HepG2 (cell line): ENCODE measurements at regions not wholly inside any gene's neighbourhood (a gene's known extent, or its start where the extent isn't known, plus 50 kb on each side); places are given as distances from the start of the nearest gene placed in this dataset.

ENCODE experiments used
- ATAC-seq: fragments of 200-7000 bp; cut with Tn5 transposase; 3 replicates; pipeline ENCODE4 v1.9.1; 2020; ENCODE audit warnings: mild to moderate bottlenecking, moderate library complexity
- BruUV-seq: library from RNA; stranded (reverse); fragments of 400-500 nt; replicated peaks from 2 replicates; lab custom pipeline; 2021; lab: Mats Ljungman, UMichigan
- CTCF ChIA-PET: fragments of 300-600 bp; formaldehyde crosslinking; extraction: SDS; loops from one replicate; lab custom pipeline; 2021; ENCODE audit warnings: low total read pairs, inconsistent platforms, low intra/inter-chr PET ratio; lab: Yijun Ruan, JAX
- POLR2A ChIA-PET: fragments of 350-600 bp; sonication (Branson Sonifier 250); formaldehyde crosslinking; loops from one replicate; lab custom pipeline; 2020; ENCODE audit warnings: antibody characterized with exemption, inconsistent platforms; lab: Yijun Ruan, JAX
- DNase-seq: peaks from one replicate; pipeline ENCODE4 v3.0.0-alpha.2; 2015; ENCODE audit warnings: low spot score
- FAIRE-seq: peaks from 3 replicates; lab custom pipeline; 2011; peaks lifted over from hg19 to GRCh38; lab: Jason Lieb, UNC
- H2AFZ ChIP-seq: one replicate; pipeline ENCODE4 v1.6.1; 2011; ENCODE audit warnings: low read length, inconsistent platforms
- H3K27ac ChIP-seq: fragments of 300-600 bp; 3 replicates; pipeline ENCODE4 v1.8.0; 2011; ENCODE audit warnings: mixed run types, mild to moderate bottlenecking, mixed read lengths, low read length, inconsistent platforms; ENCODE audit not compliant: insufficient read depth; ENCODE audit errors: extremely low read length
- H3K27me3 ChIP-seq, 2 experiments: fragments of 200-600 bp in 1 of 2; 2 replicates in 1 of 2; 3 replicates in 1 of 2; pipeline versions ENCODE4 v1.6.0 to v1.8.0; 2011; ENCODE audit warnings: low read length in 2 of 2, mild to moderate bottlenecking in 2 of 2, moderate library complexity in 2 of 2, inconsistent platforms in 1 of 2; ENCODE audit not compliant: insufficient read depth in 2 of 2, control insufficient read depth in 1 of 2
- H3K36me3 ChIP-seq, 2 experiments: fragments of 200-600 bp in 1 of 2; replicated peaks in 1 of 2; 2 replicates in 1 of 2; 3 replicates in 1 of 2; pipeline versions ENCODE4 v1.5.1 to v1.8.0; 2011; ENCODE audit warnings: low read length in 2 of 2, inconsistent platforms in 1 of 2; ENCODE audit not compliant: insufficient read depth in 2 of 2, control insufficient read depth in 1 of 2
- H3K4me1 ChIP-seq: 2 replicates; pipeline ENCODE4 v1.5.1; 2012; ENCODE audit warnings: low read length, inconsistent platforms; ENCODE audit not compliant: insufficient read depth
- H3K4me2 ChIP-seq: 2 replicates; pipeline ENCODE4 v1.6.0; 2011; ENCODE audit warnings: low read depth, low read length, inconsistent platforms
- H3K4me3 ChIP-seq, 3 experiments: fragments of 200-600 bp in 1 of 3; sonication (generic), shearing (Covaris generic) in 1 of 3; replicated peaks in 1 of 3; 2 replicates each; pipeline ENCODE4 v1.5.1; 2011 to 2016; ENCODE audit warnings: low read length in 3 of 3, inconsistent platforms in 2 of 3, low read depth in 2 of 3, mild to moderate bottlenecking in 2 of 3, control low read depth in 1 of 3, mixed read lengths in 1 of 3; ENCODE audit not compliant: insufficient read depth in 1 of 3
- H3K79me2 ChIP-seq: one replicate; pipeline ENCODE4 v1.6.1; 2011; ENCODE audit warnings: low read length, inconsistent platforms; ENCODE audit not compliant: insufficient read depth
- H3K9ac ChIP-seq: 2 replicates; pipeline ENCODE4 v1.6.0; 2011; ENCODE audit warnings: mild to moderate bottlenecking, low read depth, low read length, inconsistent platforms; ENCODE audit not compliant: insufficient read depth
- H3K9me3 ChIP-seq: 2 replicates; pipeline ENCODE4 v1.5.1; 2012; ENCODE audit warnings: mild to moderate bottlenecking, low read length
- H4K20me1 ChIP-seq: 2 replicates; pipeline ENCODE4 v1.6.0; 2011; ENCODE audit warnings: inconsistent platforms, mild to moderate bottlenecking, low read length, moderate library complexity; ENCODE audit not compliant: insufficient read depth
- CREB3 ChIP-seq: sonication (generic); formaldehyde crosslinking; IDR thresholded peaks from 2 replicates; pipeline ENCODE4 v1.5.0; 2020; ENCODE audit warnings: missing genetic modification reagents
- DBP ChIP-seq: sonication (generic); formaldehyde crosslinking; IDR thresholded peaks from 2 replicates; pipeline ENCODE4 v1.4.0; 2020; ENCODE audit warnings: missing genetic modification reagents; ENCODE audit errors: not compliant biosample characterization
- HNRNPL ChIP-seq: fragments of 200-400 bp; formaldehyde crosslinking; IDR thresholded peaks from 2 replicates; pipeline ENCODE4 v1.6.1; 2017; ENCODE audit warnings: mild to moderate bottlenecking, low read depth, low read length
- ISL2 ChIP-seq: sonication (generic); formaldehyde crosslinking; IDR thresholded peaks from 2 replicates; pipeline ENCODE4 v1.5.0; 2020; ENCODE audit warnings: missing genetic modification reagents
- MLLT10 ChIP-seq: sonication (generic); formaldehyde crosslinking; IDR thresholded peaks from 2 replicates; pipeline ENCODE4 v1.4.0; 2020; ENCODE audit warnings: missing genetic modification reagents
- MYC ChIP-seq: sonication (generic); formaldehyde crosslinking; IDR thresholded peaks from 2 replicates; pipeline ENCODE4 v1.9.0; 2021; ENCODE audit warnings: missing genetic modification reagents, borderline replicate concordance
- MYNN ChIP-seq: sonication (generic); formaldehyde crosslinking; IDR thresholded peaks from 2 replicates; pipeline ENCODE4 v1.4.0; 2020; ENCODE audit warnings: mild to moderate bottlenecking, low read depth, missing genetic modification reagents
- PHF20 ChIP-seq: sonication (generic); formaldehyde crosslinking; IDR thresholded peaks from 2 replicates; pipeline ENCODE4 v1.5.0; 2020; ENCODE audit warnings: mild to moderate bottlenecking, missing genetic modification reagents
- RXRA ChIP-seq: sonication (generic); formaldehyde crosslinking; IDR thresholded peaks from 2 replicates; pipeline ENCODE4 v1.5.1; 2020; ENCODE audit warnings: missing genetic modification reagents
- ZBTB26 ChIP-seq: IDR thresholded peaks from 2 replicates; pipeline ENCODE4 v1.6.1; 2016; ENCODE audit warnings: missing compliant biosample characterization, missing genetic modification reagents, borderline replicate concordance
- ZNF224 ChIP-seq: sonication (generic); formaldehyde crosslinking; IDR thresholded peaks from 2 replicates; pipeline ENCODE4 v1.5.0; 2020; ENCODE audit warnings: mild to moderate bottlenecking, missing genetic modification reagents
- ZNF251 ChIP-seq: sonication (generic); formaldehyde crosslinking; IDR thresholded peaks from 2 replicates; pipeline ENCODE4 v1.9.0; 2021; ENCODE audit warnings: mild to moderate bottlenecking, missing genetic modification reagents
- ZNF382 ChIP-seq: sonication (generic); formaldehyde crosslinking; IDR thresholded peaks from 2 replicates; pipeline ENCODE4 v1.5.0; 2020; ENCODE audit warnings: missing genetic modification reagents, mild to moderate bottlenecking, borderline replicate concordance
- ZNF512B ChIP-seq: sonication (generic); formaldehyde crosslinking; IDR thresholded peaks from 2 replicates; pipeline ENCODE4 v1.5.1; 2020; ENCODE audit warnings: missing genetic modification reagents, mild to moderate bottlenecking, borderline replicate concordance
- ZNF530 ChIP-seq: sonication (generic); formaldehyde crosslinking; IDR thresholded peaks from 2 replicates; pipeline ENCODE4 v1.5.0; 2020; ENCODE audit warnings: low read depth, mild to moderate bottlenecking, missing genetic modification reagents
- ZNF782 ChIP-seq: sonication (generic); formaldehyde crosslinking; IDR thresholded peaks from 2 replicates; pipeline ENCODE4 v1.4.0; 2020; ENCODE audit warnings: missing genetic modification reagents, mild to moderate bottlenecking, borderline replicate concordance
- WGBS: methylation state at CpG from one replicate; pipeline ENCODE4 v1.1.6; 2017; ENCODE audit warnings: low lambda C conversion rate; 5-methylcytosine and 5-hydroxymethylcytosine counted together
- in situ Hi-C: cut with HindIII; loops from 2 replicates; pipeline ENCODE4 v1.10.0; 2017; ENCODE audit warnings: low pct_unique_long_range_greater_than_20kb; ENCODE audit not compliant: extremely low pct_ligation_motif_present
- intact Hi-C: fragments of 100-400 bp; cut with micrococcal nuclease; formaldehyde crosslinking; loops from one replicate; pipeline ENCODE4 v1.10.0; 2022; ENCODE audit not compliant: unreplicated experiment

- TF ChIP-seq ZNF512B (CRISPR knock-in tag) (no peak), CREB3 (CRISPR knock-in tag) (no peak), HNRNPL (no peak), PHF20 (no peak), ZNF782 (CRISPR knock-in tag) (no peak), ZNF382 (no peak), RXRA (CRISPR knock-in tag) (no peak)
Observed at GRCh38 chr4:11039634-11040131, 355.1 kb upstream of the CLNK start (continued).

- no peak for FAIRE-seq
- no peak for DNase-seq
- POLR2A ChIA-PET = no interaction called here
- CTCF ChIA-PET = no interaction called here
- no peak overlapping the region for H3K4me2 ChIP-seq
- H3K27me3 ChIP-seq = no peaks in the 10 kb centered on the region; a peak in 1 of 5 replicates
- H3K79me2 ChIP-seq = no peaks in the 10 kb centered on the region
- no peaks in the 10 kb centered on the region for H3K36me3 ChIP-seq
- intact Hi-C loops = no loop called here
- no peaks in the 10 kb centered on the region for H4K20me1 ChIP-seq
- no peak overlapping the region for H3K4me3 ChIP-seq
- no peak overlapping the region for H3K9ac ChIP-seq
- no peak for ATAC-seq
- H3K27ac ChIP-seq = no peak overlapping the region
- H3K4me1 ChIP-seq = no peaks in the 10 kb centered on the region
- peaks cover 8% of the 10 kb centered on the region for H3K9me3 ChIP-seq
- no peak overlapping the region for H2AFZ ChIP-seq
- BruUV-seq = no TSS peak
- 1% methylated on average over 4 of the region's 4 CpGs for WGBS
- in situ Hi-C loops = no loop called here
- TF ChIP-seq MYNN (CRISPR knock-in tag) = no peak
- TF ChIP-seq ISL2 (CRISPR knock-in tag) = no peak
- TF ChIP-seq MLLT10 (CRISPR knock-in tag) = no peak
- no peak for TF ChIP-seq ZNF251 (CRISPR knock-in tag)
- no peak for TF ChIP-seq ZNF224 (CRISPR knock-in tag)
- no peak for TF ChIP-seq MYC
- TF ChIP-seq ZNF530 (CRISPR knock-in tag) = no peak
- no peak for TF ChIP-seq ZBTB26
- TF ChIP-seq DBP (CRISPR knock-in tag) = no peak
Observed at GRCh38 chr4:11038926-11039325, 354.4 kb upstream of the CLNK start.
